ENCODE measurements at regions not wholly inside any gene's neighbourhood (a gene's known extent, or its start where the extent isn't known, plus 50 kb on each side); places are given as distances from the start of the nearest gene placed in this dataset.

- Histone ChIP-seq H3K9me1 (replicated peaks; ENCODE audit: control insufficient read depth, extremely low read depth, insufficient read depth, low read length) (no peaks in the 10 kb centered on the region), H3K27me3 (ENCODE audit: control insufficient read depth in 2 of 2, insufficient read depth in 2 of 2, low read length in 2 of 2) (peaks cover 4 to 5% of the 10 kb centered on the region in 2 experiments), H3K79me2 (ENCODE audit: control insufficient read depth, insufficient read depth, low read length) (no peaks in the 10 kb centered on the region), H2AFZ (ENCODE audit: low read depth, low read length) (no peak overlapping the region), H3K9ac (replicated peaks; ENCODE audit: extremely low read depth, insufficient read depth, low read length) (no peak overlapping the region), H4K20me1 (replicated peaks; ENCODE audit: control insufficient read depth, extremely low read depth, insufficient read depth, low read length) (no peaks in the 10 kb centered on the region), H3K4me3 (replicated peaks in 1 of 3; ENCODE audit: insufficient read depth in 1 of 3, low read depth in 1 of 3, low read length in 3 of 3) (no peak overlapping the region), H3K36me3 (ENCODE audit: control insufficient read depth in 2 of 2, extremely low read depth in 1 of 2, insufficient read depth in 2 of 2, low read length in 2 of 2) (no peaks in the 10 kb centered on the region), H3K4me1 (ENCODE audit: control insufficient read depth, extremely low read depth, insufficient read depth, low read length) (no peaks in the 10 kb centered on the region), H3K4me2 (ENCODE audit: insufficient read depth, low read length) (no peak overlapping the region), H3K9me3 (replicated peaks; ENCODE audit: control insufficient read depth, insufficient read depth, low read length) (no peaks in the 10 kb centered on the region), H3K27ac (ENCODE audit: insufficient read depth, low read depth, low read length) (no peak overlapping the region)
- intact Hi-C loops (cut with micrococcal nuclease) = no loop called here
- FAIRE-seq (no peak), DNase-seq (ENCODE audit: low read depth, low spot score) (no peak)
- ChIA-PET POLR2A (no interaction called here), CTCF (interaction anchor here (3.1 kb wide), 1 partner anchor 15 kb away, joined by 16 read pairs; no protein-coding TSS in a partner anchor)
- no peak for TF ChIP-seq GATA2 (IDR thresholded peaks at IDR 0.05; ENCODE audit: insufficient read depth, insufficient read length, low read depth, low read length)
- dilution Hi-C loops (cut with MboI; ENCODE audit: extremely low pct_ligation_motif_present, low sequenced_read_pairs) = no loop called here
- BruUV-seq (replicated peaks) = no TSS peak
These were observed 123.4 kb downstream of the LY86 start for GRCh38 chr6:6711832-6712448.

- ChIA-PET CTCF (interaction anchor here (3.1 kb wide), 1 partner anchor 16 kb away, joined by 16 read pairs; no protein-coding TSS in a partner anchor), POLR2A (no interaction called here)
- H3K9ac ChIP-seq (replicated peaks; ENCODE audit: extremely low read depth, insufficient read depth, low read length) = no peak overlapping the region
- H3K4me1 ChIP-seq (ENCODE audit: control insufficient read depth, extremely low read depth, insufficient read depth, low read length) = no peaks in the 10 kb centered on the region
- no peaks in the 10 kb centered on the region for H3K9me3 ChIP-seq (replicated peaks; ENCODE audit: control insufficient read depth, insufficient read depth, low read length)
- H2AFZ ChIP-seq (ENCODE audit: low read depth, low read length) = no peak overlapping the region
- TF ChIP-seq FOS (IDR thresholded peaks at IDR 0.05; ENCODE audit: borderline replicate concordance, insufficient read depth, low read length) (no peak), MAX (IDR thresholded peaks at IDR 0.05; ENCODE audit: insufficient read depth, insufficient read length) (no peak), JUN (IDR thresholded peaks at IDR 0.05; ENCODE audit: borderline replicate concordance, insufficient read depth, insufficient read length, low read depth) (no peak), GATA2 (IDR thresholded peaks at IDR 0.05; ENCODE audit: insufficient read depth, insufficient read length, low read depth, low read length) (no peak), MYC (IDR thresholded peaks at IDR 0.05; ENCODE audit: low read depth, low read length) (no peak), POLR2AphosphoS5 (IDR thresholded peaks at IDR 0.05; ENCODE audit: insufficient read depth, low read depth, low read length) (no peak), POLR2A (IDR thresholded peaks at IDR 0.05; ENCODE audit: low read depth, low read length) (no peak), CTCF (IDR thresholded peaks at IDR 0.05; ENCODE audit: extremely low read depth in 1 of 2, insufficient read depth in 1 of 2, low read depth in 1 of 2, low read length in 2 of 2) (no peak), EZH2 (IDR thresholded peaks at IDR 0.05; ENCODE audit: borderline replicate concordance, low read depth, low read length, severe bottlenecking) (no peak)
- intact Hi-C loops (cut with micrococcal nuclease) = no loop called here
- DNase-seq (ENCODE audit: low read depth, low spot score) (no peak), FAIRE-seq (no peak)
- H3K27me3 ChIP-seq (ENCODE audit: control insufficient read depth in 2 of 2, insufficient read depth in 2 of 2, low read length in 2 of 2) = peaks cover 3 to 4% of the 10 kb centered on the region in 2 experiments
- H3K4me2 ChIP-seq (ENCODE audit: insufficient read depth, low read length) = no peak overlapping the region
- no peaks in the 10 kb centered on the region for H3K36me3 ChIP-seq (ENCODE audit: control insufficient read depth in 2 of 2, extremely low read depth in 1 of 2, insufficient read depth in 2 of 2, low read length in 2 of 2)
- no TSS peak for BruUV-seq (replicated peaks)
- no peaks in the 10 kb centered on the region for H4K20me1 ChIP-seq (replicated peaks; ENCODE audit: control insufficient read depth, extremely low read depth, insufficient read depth, low read length)
- no peaks in the 10 kb centered on the region for H3K79me2 ChIP-seq (ENCODE audit: control insufficient read depth, insufficient read depth, low read length)
- dilution Hi-C loops (cut with MboI; ENCODE audit: extremely low pct_ligation_motif_present, low sequenced_read_pairs) = no loop called here
- no peaks in the 10 kb centered on the region for H3K9me1 ChIP-seq (replicated peaks; ENCODE audit: control insufficient read depth, extremely low read depth, insufficient read depth, low read length)
- no peak overlapping the region for H3K4me3 ChIP-seq (replicated peaks in 1 of 3; ENCODE audit: insufficient read depth in 1 of 3, low read depth in 1 of 3, low read length in 3 of 3)
- H3K27ac ChIP-seq (ENCODE audit: insufficient read depth, low read depth, low read length) = no peak overlapping the region
These were observed 124.2 kb downstream of the LY86 start for GRCh38 chr6:6712449-6713403.
